ENCODE measurements at regions not wholly inside any gene's neighbourhood (a gene's known extent, or its start where the extent isn't known, plus 50 kb on each side); places are given as distances from the start of the nearest gene placed in this dataset.

DNA sequence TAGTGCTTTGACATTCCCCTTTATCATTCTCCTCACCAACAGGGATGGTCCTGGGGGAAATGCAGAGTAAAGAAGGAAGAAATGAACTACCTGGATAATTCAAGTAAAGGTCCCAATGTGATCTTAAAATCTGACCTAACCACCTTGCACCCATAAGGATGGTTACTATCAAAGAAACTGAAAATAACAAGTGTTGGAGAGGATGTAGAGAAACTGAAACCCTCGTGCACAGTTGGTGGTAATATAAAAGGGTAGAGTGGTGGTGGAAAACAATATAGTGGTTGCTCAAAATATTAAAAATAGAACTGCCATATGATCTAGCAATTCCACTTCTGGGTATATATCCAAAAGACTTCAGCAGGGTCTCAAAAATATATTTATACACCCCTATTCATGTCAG, 298.6 kb upstream of the PPARGC1A start:
- TF ChIP-seq, protein P1, sequence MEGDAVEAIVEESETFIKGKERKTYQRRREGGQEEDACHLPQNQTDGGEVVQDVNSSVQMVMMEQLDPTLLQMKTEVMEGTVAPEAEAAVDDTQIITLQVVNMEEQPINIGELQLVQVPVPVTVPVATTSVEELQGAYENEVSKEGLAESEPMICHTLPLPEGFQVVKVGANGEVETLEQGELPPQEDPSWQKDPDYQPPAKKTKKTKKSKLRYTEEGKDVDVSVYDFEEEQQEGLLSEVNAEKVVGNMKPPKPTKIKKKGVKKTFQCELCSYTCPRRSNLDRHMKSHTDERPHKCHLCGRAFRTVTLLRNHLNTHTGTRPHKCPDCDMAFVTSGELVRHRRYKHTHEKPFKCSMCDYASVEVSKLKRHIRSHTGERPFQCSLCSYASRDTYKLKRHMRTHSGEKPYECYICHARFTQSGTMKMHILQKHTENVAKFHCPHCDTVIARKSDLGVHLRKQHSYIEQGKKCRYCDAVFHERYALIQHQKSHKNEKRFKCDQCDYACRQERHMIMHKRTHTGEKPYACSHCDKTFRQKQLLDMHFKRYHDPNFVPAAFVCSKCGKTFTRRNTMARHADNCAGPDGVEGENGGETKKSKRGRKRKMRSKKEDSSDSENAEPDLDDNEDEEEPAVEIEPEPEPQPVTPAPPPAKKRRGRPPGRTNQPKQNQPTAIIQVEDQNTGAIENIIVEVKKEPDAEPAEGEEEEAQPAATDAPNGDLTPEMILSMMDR (conservative IDR thresholded peaks at IDR 0.05; ENCODE audit: low read length) = no peak
- TF ChIP-seq EZH2phosphoT487 (IDR thresholded peaks at IDR 0.05; ENCODE audit: borderline replicate concordance, low read depth, low read length) = no peak
